ENCODE measurements at regions not wholly inside any gene's neighbourhood (a gene's known extent, or its start where the extent isn't known, plus 50 kb on each side); places are given as distances from the start of the nearest gene placed in this dataset.

GRCh38 chr9:14466429-14466818 is 152.5 kb upstream of the NFIB start:
- DNase-seq (ENCODE audit: extremely low spot score), result no peak
- TF ChIP-seq, protein P1, sequence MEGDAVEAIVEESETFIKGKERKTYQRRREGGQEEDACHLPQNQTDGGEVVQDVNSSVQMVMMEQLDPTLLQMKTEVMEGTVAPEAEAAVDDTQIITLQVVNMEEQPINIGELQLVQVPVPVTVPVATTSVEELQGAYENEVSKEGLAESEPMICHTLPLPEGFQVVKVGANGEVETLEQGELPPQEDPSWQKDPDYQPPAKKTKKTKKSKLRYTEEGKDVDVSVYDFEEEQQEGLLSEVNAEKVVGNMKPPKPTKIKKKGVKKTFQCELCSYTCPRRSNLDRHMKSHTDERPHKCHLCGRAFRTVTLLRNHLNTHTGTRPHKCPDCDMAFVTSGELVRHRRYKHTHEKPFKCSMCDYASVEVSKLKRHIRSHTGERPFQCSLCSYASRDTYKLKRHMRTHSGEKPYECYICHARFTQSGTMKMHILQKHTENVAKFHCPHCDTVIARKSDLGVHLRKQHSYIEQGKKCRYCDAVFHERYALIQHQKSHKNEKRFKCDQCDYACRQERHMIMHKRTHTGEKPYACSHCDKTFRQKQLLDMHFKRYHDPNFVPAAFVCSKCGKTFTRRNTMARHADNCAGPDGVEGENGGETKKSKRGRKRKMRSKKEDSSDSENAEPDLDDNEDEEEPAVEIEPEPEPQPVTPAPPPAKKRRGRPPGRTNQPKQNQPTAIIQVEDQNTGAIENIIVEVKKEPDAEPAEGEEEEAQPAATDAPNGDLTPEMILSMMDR (IDR thresholded peaks at IDR 0.05; ENCODE audit: control extremely low read depth, extremely low read depth, low read depth, missing control alignments), result no peak
- CTCF ChIA-PET, result interaction anchor here (0.7 to 4.0 kb wide), 9 partner anchors 8 to 1037 kb away, joined by 3 to 19 read pairs (median 3); no protein-coding TSS in a partner anchor
- POLR2A ChIA-PET, result no interaction called here

- TF ChIP-seq, protein P1 (IDR thresholded peaks at IDR 0.05; ENCODE audit: control extremely low read depth, extremely low read depth, low read depth, missing control alignments), result no peak
- ChIA-PET CTCF (interaction anchor here (1.8 kb wide), 1 partner anchor 9 kb away, joined by 8 read pairs; no protein-coding TSS in a partner anchor), POLR2A (no interaction called here)
- no peak for DNase-seq (ENCODE audit: extremely low spot score)
Observed at GRCh38 chr9:14462950-14463349, 149.0 kb upstream of the NFIB start.

DNA sequence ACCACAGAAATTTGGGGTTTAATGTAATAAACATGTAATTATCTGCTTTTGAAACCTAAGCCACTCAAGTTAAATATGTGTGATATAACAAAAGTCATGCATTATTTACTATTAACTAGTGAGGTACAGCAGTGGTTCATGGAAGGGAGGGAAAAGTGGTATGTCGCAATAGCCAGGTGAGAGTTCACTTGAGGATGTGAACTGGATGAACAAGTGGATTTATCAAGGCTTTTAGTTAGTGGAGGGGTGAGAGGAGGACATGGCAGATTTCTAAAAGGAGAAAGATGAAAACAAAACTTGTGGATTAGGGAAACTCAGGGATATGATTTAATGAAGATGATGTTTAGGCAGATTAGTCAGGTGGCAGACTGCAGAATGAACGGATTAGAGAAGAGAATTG is 141.3 kb upstream of the NFIB start:
- DNase-seq (ENCODE audit: extremely low spot score), result no peak
- ChIA-PET POLR2A (no interaction called here), CTCF (no interaction called here)
- TF ChIP-seq, protein P1 (IDR thresholded peaks at IDR 0.05; ENCODE audit: control extremely low read depth, extremely low read depth, low read depth, missing control alignments), result no peak

DNA sequence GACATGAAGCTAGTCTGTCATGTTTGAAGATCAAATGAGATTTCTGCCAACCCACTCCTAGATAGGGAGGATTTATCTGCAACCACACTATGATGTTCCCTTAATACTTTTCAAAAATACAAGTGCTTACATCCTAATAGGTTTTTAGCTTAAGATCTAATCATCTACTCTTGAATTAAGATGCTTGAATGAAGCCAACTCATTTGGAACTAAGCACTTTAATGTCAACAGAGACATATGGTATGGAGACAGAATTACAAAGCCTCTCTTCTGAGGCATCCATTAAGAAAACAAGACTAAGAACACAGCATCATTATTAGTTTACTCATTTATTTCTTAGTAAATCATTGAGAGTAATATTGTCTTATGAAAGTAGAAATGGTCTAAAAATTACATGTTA is 139.3 kb upstream of the NFIB start:
- TF ChIP-seq, protein P1 (IDR thresholded peaks at IDR 0.05; ENCODE audit: control extremely low read depth, extremely low read depth, low read depth, missing control alignments), result no peak
- POLR2A ChIA-PET, result no interaction called here
- CTCF ChIA-PET, result interaction anchor here (1.2 kb wide), 1 partner anchor 315 kb away, joined by 3 read pairs; no protein-coding TSS in a partner anchor
- DNase-seq (ENCODE audit: extremely low spot score), result no peak

DNA sequence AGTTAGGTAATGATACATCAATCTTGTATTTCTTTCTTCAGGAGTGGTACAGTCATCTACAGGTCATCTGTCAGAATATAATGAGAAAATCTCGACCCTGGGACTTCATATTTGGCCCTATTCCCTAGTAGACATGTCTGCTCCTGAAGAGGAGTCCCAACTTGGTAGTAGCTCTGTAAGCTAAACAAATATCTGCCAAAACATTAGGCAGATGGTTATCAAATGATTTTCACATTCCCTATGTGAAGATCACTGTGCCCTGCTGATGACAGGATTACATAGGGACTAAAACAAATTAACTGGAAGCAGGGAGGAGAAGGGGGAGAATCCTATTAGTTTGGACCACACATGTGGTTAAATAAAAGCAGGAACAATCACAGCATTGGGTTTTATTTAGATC is 138.6 kb upstream of the NFIB start:
- no peak for DNase-seq (ENCODE audit: extremely low spot score)
- ChIA-PET POLR2A (no interaction called here), CTCF (interaction anchor here (1.2 kb wide), 2 partner anchors 27 to 316 kb away, joined by 3 read pairs; no protein-coding TSS in a partner anchor)
- TF ChIP-seq, protein P1 (IDR thresholded peaks at IDR 0.05; ENCODE audit: control extremely low read depth, extremely low read depth, low read depth, missing control alignments), result no peak

DNA sequence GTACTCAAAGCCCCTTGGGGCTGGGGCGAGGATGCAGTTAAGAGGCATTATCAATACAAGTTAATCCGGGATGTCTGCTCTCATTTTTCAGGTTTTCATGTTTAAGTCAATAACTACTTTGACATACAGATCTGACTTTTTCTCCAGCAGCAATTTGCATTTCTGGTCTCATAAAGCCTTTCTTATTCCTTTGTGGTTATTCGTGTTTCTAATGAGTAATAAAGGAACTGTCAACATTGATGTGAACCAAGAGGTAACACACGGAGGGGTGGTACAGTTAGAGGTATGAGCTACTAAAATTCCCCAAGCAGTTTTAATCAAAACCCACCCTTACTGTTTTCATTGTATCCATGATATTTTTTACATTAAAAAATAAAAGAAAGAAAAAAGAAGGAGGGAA is 138.0 kb upstream of the NFIB start:
- TF ChIP-seq, protein P1 (IDR thresholded peaks at IDR 0.05; ENCODE audit: control extremely low read depth, extremely low read depth, low read depth, missing control alignments), result no peak
- ChIA-PET CTCF (interaction anchor here (1.1 to 1.2 kb wide), 2 partner anchors 26 to 317 kb away, joined by 3 read pairs; no protein-coding TSS in a partner anchor), POLR2A (no interaction called here)
- no peak for DNase-seq (ENCODE audit: extremely low spot score)

- CTCF ChIA-PET, result no interaction called here
- POLR2A ChIA-PET, result no interaction called here
- no peak for DNase-seq (ENCODE audit: extremely low spot score)
- TF ChIP-seq, protein P1 (IDR thresholded peaks at IDR 0.05; ENCODE audit: control extremely low read depth, extremely low read depth, low read depth, missing control alignments), result no peak
Observed at GRCh38 chr9:14447103-14447502, 133.2 kb upstream of the NFIB start.
